ENCODE measurements at regions not wholly inside any gene's neighbourhood (a gene's known extent, or its start where the extent isn't known, plus 50 kb on each side); places are given as distances from the start of the nearest gene placed in this dataset.

- no peak for TF ChIP-seq CTCF (IDR thresholded peaks at IDR 0.05; ENCODE audit: poor library complexity, severe bottlenecking)
- TF ChIP-seq TAF1 (IDR thresholded peaks at IDR 0.05; ENCODE audit: low read depth), result no peak
- no peak for TF ChIP-seq EZH2 (IDR thresholded peaks at IDR 0.05; ENCODE audit: borderline replicate concordance, insufficient read depth, low read length, poor library complexity, severe bottlenecking)
- TF ChIP-seq MXI1 (conservative IDR thresholded peaks at IDR 0.05; ENCODE audit: poor library complexity, severe bottlenecking), result no peak
These were observed 124.5 kb upstream of the USP15 start for GRCh38 chr12:62135553-62136200.

All from neural cell (in vitro differentiated cells).